ENCODE measurements at regions not wholly inside any gene's neighbourhood (a gene's known extent, or its start where the extent isn't known, plus 50 kb on each side); places are given as distances from the start of the nearest gene placed in this dataset.
A peak's percentile ranks its signal among the peaks of the same experiment; 100 is the strongest.

DNA sequence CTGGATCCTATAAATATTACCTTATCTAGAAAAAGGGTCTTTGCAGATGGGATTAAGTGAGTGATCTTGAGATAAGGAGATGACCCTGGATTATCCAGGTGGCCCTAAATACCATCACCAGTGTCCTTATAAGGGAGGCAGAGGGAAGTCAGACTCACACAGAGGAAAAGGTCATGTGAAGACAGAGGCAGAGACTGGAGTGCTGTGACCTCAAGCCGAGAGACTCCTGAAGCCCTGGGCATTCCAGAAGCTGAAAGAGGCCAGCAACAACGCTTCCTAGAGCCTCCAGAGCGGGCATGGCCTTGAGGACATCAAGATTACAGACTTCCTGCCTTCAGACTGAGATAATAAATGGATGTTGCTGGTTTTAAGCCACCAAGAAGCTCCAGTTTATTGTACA is 118.8 kb downstream of the ATPSCKMT start:
- DNase-seq (ENCODE audit: low read depth, low spot score): no peak

DNA sequence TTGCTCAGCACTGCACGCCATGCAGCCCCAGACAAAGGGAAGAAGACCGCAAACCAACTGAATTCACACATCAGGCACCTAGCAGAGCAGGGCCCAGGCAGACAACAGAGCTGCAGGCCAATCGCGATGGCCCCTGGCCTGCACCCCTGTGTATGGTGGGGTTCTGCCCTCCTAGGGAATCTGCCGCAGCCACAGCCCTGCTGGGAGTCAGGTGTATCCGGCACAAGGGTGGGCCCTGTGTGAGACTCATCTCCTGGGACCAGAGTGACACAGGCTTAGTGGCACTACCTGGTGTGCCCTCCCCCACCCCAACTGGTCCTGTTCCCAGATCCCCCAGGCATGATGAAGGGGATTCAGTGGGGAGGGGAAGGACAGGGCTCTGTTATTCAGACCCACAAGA is 122.8 kb downstream of the ATPSCKMT start:
- DNase-seq (ENCODE audit: low read depth, low spot score): no peak

DNA sequence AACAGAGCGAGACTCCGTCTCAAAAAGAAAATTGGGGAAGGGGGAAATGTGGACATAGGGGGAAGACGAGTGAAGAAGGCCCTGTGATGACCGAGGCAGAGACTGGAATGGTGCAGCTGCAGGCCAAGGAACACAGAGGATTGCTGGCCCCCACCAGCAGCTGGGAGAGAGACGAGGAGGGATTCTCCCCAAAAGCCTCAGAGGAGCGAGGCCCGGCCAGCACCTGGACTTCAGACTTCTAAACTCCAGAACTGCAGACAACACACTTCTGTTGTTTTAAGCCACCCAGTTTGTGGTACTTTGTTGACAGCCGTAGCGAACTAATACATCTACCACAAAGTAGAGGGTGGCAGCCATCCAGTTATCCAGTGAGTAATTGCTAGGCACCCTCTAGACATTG is 124.6 kb downstream of the ATPSCKMT start:
- DNase-seq (ENCODE audit: low read depth, low spot score): no peak

DNA sequence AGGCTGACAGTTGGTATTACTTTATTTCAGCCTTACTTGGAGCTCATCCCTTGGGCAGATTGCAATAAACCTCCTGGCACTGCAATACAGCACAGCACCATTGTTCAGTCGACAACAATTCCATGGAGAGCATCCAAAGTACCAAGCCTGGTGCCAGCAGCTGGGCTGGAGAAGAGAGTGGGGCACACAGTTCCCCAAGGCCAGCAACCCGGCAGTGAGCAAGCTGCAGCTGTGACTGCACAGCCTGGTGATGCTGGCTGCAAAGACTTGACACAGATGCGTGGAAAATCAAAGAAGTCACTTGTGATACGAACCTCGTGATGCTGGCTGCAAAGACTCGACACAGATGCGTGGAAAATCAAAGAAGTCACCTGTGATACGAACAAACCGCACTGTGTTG is 125.4 kb downstream of the ATPSCKMT start:
- DNase-seq (ENCODE audit: low read depth, low spot score): no peak

DNA sequence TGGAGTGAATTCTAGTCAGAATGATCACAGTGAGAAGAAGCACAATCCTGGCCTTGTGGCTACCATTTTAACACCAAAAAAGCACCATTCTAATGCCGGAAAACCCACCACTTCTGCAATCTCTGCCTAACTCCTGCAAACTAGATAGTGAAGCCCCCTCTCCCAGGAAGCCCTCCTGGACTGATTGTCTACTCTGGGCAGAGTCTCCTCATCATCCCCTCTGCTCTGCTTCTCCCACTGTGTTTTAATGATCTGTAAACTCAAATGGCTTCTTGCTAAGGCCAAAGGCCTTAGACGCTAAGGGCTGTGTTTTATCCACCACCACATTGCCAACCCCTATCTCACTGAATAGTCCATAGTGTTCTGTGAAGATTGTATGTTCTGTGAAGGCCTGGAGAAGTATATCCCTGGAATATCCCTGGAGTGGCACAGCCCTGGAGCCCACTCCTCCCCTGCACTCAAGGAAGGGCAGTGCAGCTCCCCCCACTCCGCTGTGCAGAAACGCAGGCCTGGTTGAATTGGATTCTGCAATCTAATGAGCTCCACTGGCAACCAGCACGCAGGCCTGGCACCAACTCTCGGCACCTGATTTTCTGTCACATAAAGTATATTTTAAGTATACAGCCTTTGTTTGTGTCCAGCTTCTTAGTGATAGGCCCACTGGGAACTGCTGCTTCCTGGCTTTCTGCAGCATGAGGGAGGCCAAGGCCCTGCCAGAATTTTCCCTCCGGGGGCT is 126.3 kb downstream of the ATPSCKMT start:
- no peak for DNase-seq (ENCODE audit: low read depth, low spot score)

DNA sequence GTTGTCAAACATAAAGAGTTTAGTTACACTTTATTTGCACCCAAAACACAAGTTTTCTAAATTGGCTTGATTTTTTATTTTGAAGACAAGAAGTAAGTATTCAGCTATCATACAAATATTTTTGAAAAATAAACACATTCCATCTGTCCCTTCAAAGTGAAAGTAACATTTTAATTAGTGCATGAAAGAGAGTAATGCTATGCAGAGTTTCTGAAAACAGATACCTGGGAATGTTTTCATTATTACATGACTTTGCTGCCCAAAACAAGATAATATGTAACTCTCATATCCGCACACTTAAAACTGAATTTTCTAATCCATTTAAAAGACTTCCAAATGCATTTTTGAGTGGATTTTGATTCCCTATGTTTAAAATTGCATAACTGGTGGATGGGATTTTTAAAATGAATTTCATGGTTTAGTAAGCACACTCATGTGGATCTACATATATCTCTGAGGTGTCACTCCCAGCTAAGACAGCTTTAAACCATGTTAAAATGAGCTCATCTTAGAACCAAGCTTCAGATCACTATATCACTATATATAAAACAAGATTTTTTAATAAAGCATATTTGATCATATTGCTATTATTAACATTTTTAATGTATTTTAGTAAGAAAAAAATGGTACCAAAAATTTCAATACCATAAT is 127.5 kb downstream of the ATPSCKMT start:
- DNase-seq (ENCODE audit: low read depth, low spot score): no peak

DNA sequence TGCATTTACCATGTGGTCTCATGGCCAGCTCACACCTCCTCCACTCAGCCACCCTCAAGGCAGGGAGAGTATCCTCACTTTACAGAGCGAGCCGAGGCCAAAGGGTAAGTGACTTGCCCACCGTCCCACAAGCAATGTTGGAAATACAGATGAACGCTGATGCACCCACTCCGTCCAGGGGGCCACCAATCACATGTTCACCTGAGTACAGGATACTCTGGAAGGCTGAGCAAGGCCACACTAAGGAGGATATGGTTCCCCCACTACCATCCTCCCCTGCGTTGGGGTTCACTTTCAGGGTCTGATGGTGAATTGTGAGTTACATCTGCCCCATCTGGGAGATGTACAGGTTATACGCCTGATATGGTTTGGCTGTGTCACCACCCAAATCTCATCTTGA is 128.8 kb downstream of the ATPSCKMT start:
- no peak for DNase-seq (ENCODE audit: low read depth, low spot score)

DNA sequence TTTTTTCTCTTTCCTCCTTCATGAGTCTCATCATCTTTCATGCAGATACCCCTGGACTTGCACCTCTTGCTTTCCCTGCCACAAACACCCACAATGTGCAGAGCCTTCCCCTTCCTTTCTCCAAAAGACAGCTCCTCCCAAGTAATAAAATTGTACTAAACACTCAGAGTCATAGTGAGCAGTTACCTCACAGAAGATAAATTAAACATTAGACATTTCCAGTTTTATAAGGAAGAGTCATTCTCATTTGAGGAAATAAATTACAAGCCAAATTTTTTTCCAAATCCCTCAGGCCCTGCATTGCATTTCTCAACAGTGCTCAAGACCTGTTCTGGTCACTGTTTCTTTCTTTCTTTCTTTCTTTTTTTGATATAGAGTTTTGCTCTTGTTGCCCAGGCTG is 131.5 kb downstream of the ATPSCKMT start:
- DNase-seq (ENCODE audit: low read depth, low spot score): no peak

DNA sequence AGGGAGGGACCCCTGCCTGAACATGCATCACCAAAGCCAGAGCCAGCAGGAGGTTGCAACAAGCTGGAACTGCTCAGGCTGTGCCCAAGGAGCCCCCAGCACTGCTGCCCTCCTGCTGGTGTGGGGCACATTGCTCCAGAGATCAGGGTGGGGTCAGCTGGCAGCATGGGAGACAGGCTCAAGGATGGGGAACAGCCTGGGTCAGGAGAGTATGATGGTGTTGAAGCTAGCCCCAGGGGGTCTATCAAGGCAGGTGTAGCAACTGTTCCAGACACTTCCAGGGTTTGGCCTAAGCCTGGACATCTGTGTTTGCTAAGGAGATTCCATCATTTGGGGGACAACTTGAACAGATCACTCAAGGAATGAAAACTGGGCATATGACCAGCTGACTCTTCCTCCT is 133.1 kb downstream of the ATPSCKMT start:
- DNase-seq (ENCODE audit: low read depth, low spot score): no peak

DNA sequence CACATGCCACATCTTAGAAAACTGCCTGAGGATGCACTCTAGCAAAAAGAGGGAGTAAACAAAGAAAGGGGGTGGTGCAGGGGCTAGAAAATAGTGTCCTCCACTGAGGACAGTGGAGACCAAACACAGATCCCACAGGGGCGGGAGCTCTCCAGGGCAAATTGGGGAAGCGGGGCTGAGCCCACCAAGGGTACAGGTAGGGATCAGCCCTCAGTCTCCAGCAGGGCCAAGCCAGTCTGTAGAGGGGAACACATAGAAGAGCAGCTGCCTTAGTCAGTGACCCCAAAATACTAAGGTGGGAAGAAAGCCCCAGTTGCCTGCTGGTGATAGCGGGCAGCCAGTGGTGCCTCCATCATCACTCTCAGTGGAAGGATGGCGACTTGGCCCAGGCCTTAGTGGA is 134.0 kb downstream of the ATPSCKMT start:
- DNase-seq (ENCODE audit: low read depth, low spot score): no peak

DNA sequence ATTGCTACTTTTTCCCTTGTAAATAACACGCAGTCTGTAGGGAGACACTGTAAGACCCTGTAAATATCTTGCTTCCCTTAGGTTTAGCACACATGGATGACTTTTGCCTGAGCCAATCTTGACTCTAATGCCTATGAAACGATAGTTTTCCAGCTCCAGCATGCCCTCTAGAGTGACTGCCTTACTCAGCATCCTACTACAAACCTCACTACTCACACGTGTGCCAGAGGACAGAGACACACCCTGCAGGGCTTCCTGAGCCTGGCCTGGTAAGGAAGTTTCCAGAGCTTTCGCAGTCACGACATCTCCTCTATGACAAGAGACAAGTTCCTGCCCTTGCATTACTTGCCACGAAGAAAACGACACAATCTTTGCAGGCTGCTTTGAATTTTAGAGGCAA is 138.1 kb downstream of the ATPSCKMT start:
- peak; percentile 30 for DNase-seq (ENCODE audit: low read depth, low spot score)

DNA sequence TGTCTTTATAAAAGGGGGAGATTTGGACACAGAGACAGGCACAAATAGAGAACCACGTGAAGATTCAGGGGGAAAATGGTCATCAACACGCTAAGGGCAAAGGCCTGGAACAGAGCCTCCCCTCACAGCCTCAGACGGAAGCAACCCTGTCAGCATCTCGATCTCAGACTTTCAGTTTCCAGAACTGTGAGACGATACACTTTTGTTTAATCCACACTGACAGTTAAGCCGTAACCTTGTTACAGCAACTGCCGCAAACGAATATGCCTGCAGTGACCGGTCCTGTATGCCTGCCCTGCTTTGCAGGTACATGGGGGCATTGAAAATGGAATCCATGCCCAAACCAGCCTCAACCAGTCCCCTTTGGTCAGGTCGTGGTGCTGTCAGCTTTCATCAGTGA is 139.5 kb downstream of the ATPSCKMT start:
- DNase-seq (ENCODE audit: low read depth, low spot score): no peak

DNA sequence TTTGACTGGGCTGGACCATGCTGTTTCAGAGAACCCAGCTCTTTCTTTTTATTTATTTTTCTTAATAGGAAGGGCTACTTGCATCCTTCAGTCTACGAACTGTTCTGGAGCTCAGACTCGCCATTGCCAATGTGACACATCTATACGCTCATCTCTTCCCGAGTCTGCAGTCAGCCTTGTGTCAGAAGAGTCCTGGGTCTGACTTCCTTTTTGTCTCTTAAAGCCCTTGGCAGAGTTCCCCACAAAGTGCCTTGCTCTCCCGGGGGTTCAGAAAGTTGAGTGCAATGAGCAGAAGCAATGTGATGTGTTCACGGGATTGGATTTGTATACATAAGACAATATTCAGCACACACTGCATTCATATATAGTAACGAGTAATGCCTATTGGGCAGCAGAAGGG is 140.4 kb downstream of the ATPSCKMT start:
- DNase-seq (ENCODE audit: low read depth, low spot score): no peak

DNA sequence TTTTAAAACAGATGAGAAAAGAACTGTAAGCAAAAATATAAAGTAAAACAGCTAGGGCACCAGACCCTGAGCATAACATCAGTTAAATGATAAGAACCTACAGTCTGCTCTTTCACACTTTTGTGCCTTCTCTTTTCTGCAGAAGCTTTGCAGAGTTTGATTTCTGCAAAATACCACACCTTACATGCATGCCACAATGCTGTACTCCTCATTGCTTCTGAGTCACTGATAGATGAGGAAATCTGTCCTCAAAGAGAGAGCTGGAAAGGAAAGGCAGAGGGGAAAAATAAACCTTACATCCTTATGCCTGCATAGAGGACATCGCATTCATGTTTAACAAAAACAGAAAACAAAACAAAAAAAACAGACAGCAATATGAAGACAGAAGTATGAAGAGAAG is 142.9 kb downstream of the ATPSCKMT start:
- DNase-seq (ENCODE audit: low read depth, low spot score): no peak

DNA sequence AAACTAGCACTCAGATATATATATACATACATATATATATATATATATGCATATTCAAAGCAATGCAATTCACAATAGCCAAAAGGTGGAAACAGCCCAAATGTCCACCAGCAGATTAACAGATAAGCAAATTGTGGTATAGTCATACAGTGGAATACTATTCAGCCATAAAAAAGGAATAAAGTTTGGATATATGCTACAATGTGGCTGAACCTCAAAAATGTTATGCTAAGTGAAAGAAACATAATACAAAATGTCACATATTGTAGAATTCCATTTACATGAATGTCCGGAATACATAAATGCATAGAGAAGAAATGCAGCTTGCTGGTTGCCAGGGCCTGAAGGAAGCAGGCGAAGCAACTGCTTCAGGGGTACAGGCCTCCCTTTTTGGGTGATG is 143.4 kb downstream of the ATPSCKMT start:
- no peak for DNase-seq (ENCODE audit: low read depth, low spot score)

DNA sequence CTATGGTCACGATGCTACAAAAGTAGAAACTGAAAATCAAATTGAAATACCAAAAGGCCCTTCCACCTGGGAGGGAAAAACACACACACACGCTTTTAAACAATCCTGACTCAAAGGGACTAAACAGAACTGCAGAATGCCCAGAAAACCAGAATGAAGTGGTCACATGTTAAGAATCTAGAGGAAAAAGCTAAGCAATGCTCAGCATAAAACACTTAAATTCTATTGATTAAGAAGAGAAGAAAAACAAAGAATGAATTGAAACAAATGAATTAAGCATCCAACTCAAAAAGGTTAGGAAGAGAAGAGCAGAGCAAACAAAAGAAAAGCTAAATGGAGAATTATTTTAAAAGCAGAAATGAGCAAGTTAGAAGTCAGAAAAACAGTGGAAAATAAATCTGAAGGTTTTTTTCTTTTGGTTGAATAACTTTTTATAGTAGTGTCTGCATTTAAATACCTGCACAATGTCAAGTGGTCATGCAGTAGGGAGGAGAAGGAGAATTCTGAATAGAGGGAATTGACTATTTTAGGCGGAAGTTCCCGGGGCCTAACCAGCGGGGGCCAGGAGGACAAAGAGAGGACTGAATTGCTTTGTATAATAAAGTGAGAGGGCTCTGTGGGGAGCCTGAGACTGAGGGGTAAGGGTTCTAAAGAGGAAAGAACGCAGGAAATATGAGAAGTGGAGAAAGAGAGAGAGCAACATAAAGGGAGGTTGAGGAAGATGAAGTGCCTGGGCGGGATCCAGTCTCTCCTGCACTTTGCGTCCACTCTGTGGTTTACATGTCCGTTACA is 146.8 kb downstream of the ATPSCKMT start:
- DNase-seq (ENCODE audit: low read depth, low spot score): peak; percentile 86

DNA sequence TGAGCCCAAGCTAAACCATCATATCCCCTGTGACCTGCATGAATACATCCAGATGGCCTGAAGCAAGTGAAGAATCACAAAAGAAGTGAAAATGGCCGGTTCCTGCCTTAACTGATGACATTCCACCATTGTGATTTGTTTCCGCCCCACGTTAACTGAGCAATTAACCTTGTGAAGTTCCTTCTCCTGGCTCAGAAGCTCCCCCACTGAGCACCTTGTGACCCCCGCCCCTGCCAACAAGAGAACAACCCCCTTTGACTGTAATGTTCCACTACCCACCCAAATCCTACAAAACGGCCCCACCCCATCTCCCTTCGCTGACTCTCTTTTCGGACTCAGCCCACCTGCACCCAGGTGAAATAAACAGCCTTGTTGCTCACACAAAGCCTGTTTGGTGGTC is 147.5 kb downstream of the ATPSCKMT start:
- DNase-seq (ENCODE audit: low read depth, low spot score): peak; percentile 57

DNA sequence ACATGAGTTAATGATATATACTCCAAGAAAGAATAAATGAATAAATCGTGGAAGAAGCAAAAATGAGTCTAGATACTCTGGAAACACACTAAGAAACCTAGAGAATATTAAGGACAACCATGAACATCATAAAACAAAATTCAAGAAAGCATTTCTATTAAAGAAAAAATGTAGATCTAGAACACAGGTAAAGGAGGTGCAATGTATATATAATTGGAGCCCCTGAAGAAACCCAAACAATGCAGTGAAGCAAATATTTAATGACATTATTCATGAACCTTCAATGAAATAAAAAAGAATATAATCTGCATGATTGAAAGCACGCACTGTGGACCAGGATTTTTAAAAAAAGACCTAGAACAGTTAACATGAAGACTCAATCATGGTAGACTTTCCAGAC is 150.1 kb downstream of the ATPSCKMT start:
- no peak for DNase-seq (ENCODE audit: low read depth, low spot score)

DNA sequence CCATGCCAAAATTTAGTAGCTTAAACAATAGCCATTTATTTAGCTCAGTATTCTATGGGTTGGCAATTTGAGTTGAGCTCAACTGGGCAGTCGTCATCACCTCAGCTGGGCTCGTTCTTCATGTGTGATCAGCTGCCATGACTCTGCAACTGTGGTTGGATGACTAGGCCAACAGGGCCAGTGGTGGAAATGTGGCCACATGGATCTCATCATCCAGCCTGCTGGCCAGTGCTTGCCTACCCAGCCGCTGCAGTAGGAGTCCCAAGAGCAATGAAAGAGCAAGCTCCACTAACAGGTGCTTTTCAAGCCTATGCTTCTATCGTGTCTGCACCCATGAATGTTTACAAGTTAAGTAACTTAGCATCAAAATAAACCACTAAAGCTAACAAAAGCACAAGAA is 158.0 kb downstream of the ATPSCKMT start:
- DNase-seq (ENCODE audit: low read depth, low spot score): no peak

DNA sequence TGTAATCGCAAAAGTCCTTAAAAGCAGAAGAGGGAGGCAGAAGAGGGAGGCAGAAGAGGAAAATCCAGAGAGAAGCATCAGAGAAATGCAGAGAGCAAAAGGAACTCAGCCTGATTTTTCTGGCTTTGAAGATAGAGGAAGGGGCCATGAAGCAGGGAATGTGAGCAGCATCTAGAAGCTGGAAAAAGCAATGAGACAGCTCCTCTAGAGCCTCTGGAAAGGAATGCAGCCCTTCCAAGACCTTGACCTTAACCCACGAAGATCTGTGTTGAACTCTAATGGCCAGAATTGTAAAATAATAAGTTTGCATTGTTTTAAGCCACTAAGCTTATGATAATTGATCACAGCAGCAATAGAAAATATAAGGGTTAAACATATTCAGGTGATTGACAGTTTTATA is 159.6 kb downstream of the ATPSCKMT start:
- no peak for DNase-seq (ENCODE audit: low read depth, low spot score)

DNA sequence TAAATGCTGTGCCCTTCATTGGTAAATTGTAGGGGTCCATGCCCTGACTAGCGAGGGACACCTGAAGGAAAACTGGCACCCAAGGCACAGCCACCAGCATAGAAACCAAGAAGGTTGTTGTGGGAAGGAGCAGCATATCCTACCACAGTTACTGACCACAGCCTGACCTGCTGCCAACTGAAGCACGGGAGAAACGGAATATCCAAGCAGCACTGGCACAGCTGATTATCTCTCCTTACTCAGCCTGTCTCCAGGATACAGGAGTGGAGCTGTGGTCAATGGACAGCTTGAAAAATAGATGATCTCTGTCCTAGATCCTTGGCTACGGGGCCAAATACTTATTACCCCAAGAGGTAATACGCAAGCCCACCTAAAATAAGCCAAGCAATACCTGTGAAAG is 164.5 kb downstream of the ATPSCKMT start:
- no peak for DNase-seq (ENCODE audit: low read depth, low spot score)

DNA sequence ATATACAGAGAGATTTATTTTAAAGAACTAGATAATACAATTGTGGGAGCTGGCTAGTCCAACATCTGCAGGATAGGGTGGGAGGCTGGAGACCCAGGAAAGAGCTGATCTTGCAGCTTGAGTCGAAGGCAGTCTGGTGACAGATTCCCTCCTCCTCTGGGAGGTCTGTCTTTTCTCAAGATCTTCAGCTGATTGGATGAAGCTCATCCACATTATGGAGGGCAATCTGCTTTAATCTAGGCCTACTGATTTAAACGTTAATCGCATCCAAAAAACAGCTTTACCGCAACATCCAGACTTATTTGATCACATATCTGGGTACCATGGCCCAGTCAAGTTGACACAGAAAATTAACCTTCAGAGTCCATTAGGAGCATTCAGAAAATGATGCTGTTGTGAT is 168.1 kb downstream of the ATPSCKMT start:
- no peak for DNase-seq (ENCODE audit: low read depth, low spot score)

Data from iPS DF 19.7 (cell line).